HepG2 (cell line): ENCODE measurements at regions not wholly inside any gene's neighbourhood (a gene's known extent, or its start where the extent isn't known, plus 50 kb on each side); places are given as distances from the start of the nearest gene placed in this dataset.

ENCODE experiments used
- ATAC-seq: fragments of 200-7000 bp; cut with Tn5 transposase; 3 replicates; pipeline ENCODE4 v1.9.1; 2020; ENCODE audit warnings: mild to moderate bottlenecking, moderate library complexity
- BruUV-seq: library from RNA; stranded (reverse); fragments of 400-500 nt; replicated peaks from 2 replicates; lab custom pipeline; 2021; lab: Mats Ljungman, UMichigan
- CTCF ChIA-PET: fragments of 300-600 bp; formaldehyde crosslinking; extraction: SDS; loops from one replicate; lab custom pipeline; 2021; ENCODE audit warnings: low total read pairs, inconsistent platforms, low intra/inter-chr PET ratio; lab: Yijun Ruan, JAX
- POLR2A ChIA-PET: fragments of 350-600 bp; sonication (Branson Sonifier 250); formaldehyde crosslinking; loops from one replicate; lab custom pipeline; 2020; ENCODE audit warnings: antibody characterized with exemption, inconsistent platforms; lab: Yijun Ruan, JAX
- DNase-seq: peaks from one replicate; pipeline ENCODE4 v3.0.0-alpha.2; 2015; ENCODE audit warnings: low spot score
- FAIRE-seq: peaks from 3 replicates; lab custom pipeline; 2011; peaks lifted over from hg19 to GRCh38; lab: Jason Lieb, UNC
- H2AFZ ChIP-seq: one replicate; pipeline ENCODE4 v1.6.1; 2011; ENCODE audit warnings: low read length, inconsistent platforms
- H3K27ac ChIP-seq: fragments of 300-600 bp; 3 replicates; pipeline ENCODE4 v1.8.0; 2011; ENCODE audit warnings: mixed run types, mild to moderate bottlenecking, mixed read lengths, low read length, inconsistent platforms; ENCODE audit not compliant: insufficient read depth; ENCODE audit errors: extremely low read length
- H3K27me3 ChIP-seq, 2 experiments: fragments of 200-600 bp in 1 of 2; 2 replicates in 1 of 2; 3 replicates in 1 of 2; pipeline versions ENCODE4 v1.6.0 to v1.8.0; 2011; ENCODE audit warnings: low read length in 2 of 2, mild to moderate bottlenecking in 2 of 2, moderate library complexity in 2 of 2, inconsistent platforms in 1 of 2; ENCODE audit not compliant: insufficient read depth in 2 of 2, control insufficient read depth in 1 of 2
- H3K36me3 ChIP-seq, 2 experiments: fragments of 200-600 bp in 1 of 2; replicated peaks in 1 of 2; 2 replicates in 1 of 2; 3 replicates in 1 of 2; pipeline versions ENCODE4 v1.5.1 to v1.8.0; 2011; ENCODE audit warnings: low read length in 2 of 2, inconsistent platforms in 1 of 2; ENCODE audit not compliant: insufficient read depth in 2 of 2, control insufficient read depth in 1 of 2
- H3K4me1 ChIP-seq: 2 replicates; pipeline ENCODE4 v1.5.1; 2012; ENCODE audit warnings: low read length, inconsistent platforms; ENCODE audit not compliant: insufficient read depth
- H3K4me2 ChIP-seq: 2 replicates; pipeline ENCODE4 v1.6.0; 2011; ENCODE audit warnings: low read depth, low read length, inconsistent platforms
- H3K4me3 ChIP-seq, 3 experiments: fragments of 200-600 bp in 1 of 3; sonication (generic), shearing (Covaris generic) in 1 of 3; replicated peaks in 1 of 3; 2 replicates each; pipeline ENCODE4 v1.5.1; 2011 to 2016; ENCODE audit warnings: low read length in 3 of 3, inconsistent platforms in 2 of 3, low read depth in 2 of 3, mild to moderate bottlenecking in 2 of 3, control low read depth in 1 of 3, mixed read lengths in 1 of 3; ENCODE audit not compliant: insufficient read depth in 1 of 3
- H3K79me2 ChIP-seq: one replicate; pipeline ENCODE4 v1.6.1; 2011; ENCODE audit warnings: low read length, inconsistent platforms; ENCODE audit not compliant: insufficient read depth
- H3K9ac ChIP-seq: 2 replicates; pipeline ENCODE4 v1.6.0; 2011; ENCODE audit warnings: mild to moderate bottlenecking, low read depth, low read length, inconsistent platforms; ENCODE audit not compliant: insufficient read depth
- H3K9me3 ChIP-seq: 2 replicates; pipeline ENCODE4 v1.5.1; 2012; ENCODE audit warnings: mild to moderate bottlenecking, low read length
- H4K20me1 ChIP-seq: 2 replicates; pipeline ENCODE4 v1.6.0; 2011; ENCODE audit warnings: inconsistent platforms, mild to moderate bottlenecking, low read length, moderate library complexity; ENCODE audit not compliant: insufficient read depth
- NFRKB ChIP-seq: fragments of 450-650 bp; IDR thresholded peaks from 2 replicates; pipeline ENCODE4 v1.6.1; 2017
- NKX3-1 ChIP-seq: sonication (generic); formaldehyde crosslinking; IDR thresholded peaks from 2 replicates; pipeline ENCODE4 v1.5.0; 2020; ENCODE audit warnings: missing genetic modification reagents
- SMAD9 ChIP-seq: sonication (generic); formaldehyde crosslinking; IDR thresholded peaks from 2 replicates; pipeline ENCODE4 v1.5.1; 2020; ENCODE audit warnings: mild to moderate bottlenecking, missing genetic modification reagents
- SNAPC4 ChIP-seq: sonication (generic); formaldehyde crosslinking; IDR thresholded peaks from 2 replicates; pipeline ENCODE4 v1.4.0; 2020; ENCODE audit warnings: mild to moderate bottlenecking, missing genetic modification reagents
- UBTF ChIP-seq: sonication (generic); formaldehyde crosslinking; IDR thresholded peaks from 2 replicates; pipeline ENCODE4 v1.4.0; 2020; ENCODE audit warnings: mild to moderate bottlenecking, missing genetic modification reagents
- ZFP90 ChIP-seq: sonication (generic); formaldehyde crosslinking; IDR thresholded peaks from 2 replicates; pipeline ENCODE4 v1.8.0; 2022; ENCODE audit warnings: missing genetic modification reagents, mild to moderate bottlenecking, inconsistent platforms, borderline replicate concordance
- ZGPAT ChIP-seq: IDR thresholded peaks from 2 replicates; pipeline ENCODE4 v1.6.1; 2016; ENCODE audit warnings: mild to moderate bottlenecking
- ZKSCAN8 ChIP-seq: IDR thresholded peaks from 2 replicates; pipeline ENCODE4 v1.6.1; 2016; ENCODE audit warnings: borderline replicate concordance, missing genetic modification reagents, missing compliant biosample characterization
- ZNF251 ChIP-seq: sonication (generic); formaldehyde crosslinking; IDR thresholded peaks from 2 replicates; pipeline ENCODE4 v1.9.0; 2021; ENCODE audit warnings: mild to moderate bottlenecking, missing genetic modification reagents
- ZNF275 ChIP-seq: sonication (generic); formaldehyde crosslinking; IDR thresholded peaks from 2 replicates; pipeline ENCODE4 v1.8.0; 2022; ENCODE audit warnings: missing genetic modification reagents, mild to moderate bottlenecking, inconsistent platforms, borderline replicate concordance
- ZNF691 ChIP-seq: sonication (generic); formaldehyde crosslinking; IDR thresholded peaks from 2 replicates; pipeline ENCODE4 v1.4.0; 2020; ENCODE audit warnings: missing genetic modification reagents, low read depth, mild to moderate bottlenecking, borderline replicate concordance
- ZNF83 ChIP-seq: sonication (generic); formaldehyde crosslinking; IDR thresholded peaks from 2 replicates; pipeline ENCODE4 v1.4.0; 2020; ENCODE audit warnings: missing genetic modification reagents, mild to moderate bottlenecking, borderline replicate concordance
- WGBS: methylation state at CpG from one replicate; pipeline ENCODE4 v1.1.6; 2017; ENCODE audit warnings: low lambda C conversion rate; 5-methylcytosine and 5-hydroxymethylcytosine counted together
- in situ Hi-C: cut with HindIII; loops from 2 replicates; pipeline ENCODE4 v1.10.0; 2017; ENCODE audit warnings: low pct_unique_long_range_greater_than_20kb; ENCODE audit not compliant: extremely low pct_ligation_motif_present
- intact Hi-C: fragments of 100-400 bp; cut with micrococcal nuclease; formaldehyde crosslinking; loops from one replicate; pipeline ENCODE4 v1.10.0; 2022; ENCODE audit not compliant: unreplicated experiment

GRCh38 chr15:24146251-24146650, 459.1 kb upstream of the NDN start:
- ChIA-PET POLR2A (no interaction called here), CTCF (no interaction called here)
- Histone ChIP-seq H3K79me2 (no peaks in the 10 kb centered on the region), H4K20me1 (no peaks in the 10 kb centered on the region), H3K4me3 (no peak overlapping the region), H2AFZ (no peak overlapping the region), H3K36me3 (no peaks in the 10 kb centered on the region), H3K4me1 (no peaks in the 10 kb centered on the region), H3K9ac (no peak overlapping the region), H3K9me3 (peaks cover 67% of the 10 kb centered on the region), H3K4me2 (no peak overlapping the region), H3K27me3 (no peaks in the 10 kb centered on the region), H3K27ac (no peak overlapping the region)
- ATAC-seq = no peak
- WGBS = 4% methylated on average over 2 of the region's 2 CpGs
- DNase-seq = no peak
- no TSS peak for BruUV-seq
- no peak for FAIRE-seq
- intact Hi-C loops = no loop called here
- in situ Hi-C loops = no loop called here
- no peak for TF ChIP-seq UBTF (CRISPR knock-in tag)
- no peak for TF ChIP-seq SMAD9 (CRISPR knock-in tag)
- TF ChIP-seq NFRKB = no peak
- no peak for TF ChIP-seq ZGPAT (CRISPR knock-in tag)
- no peak for TF ChIP-seq ZNF83
- no peak for TF ChIP-seq ZNF275 (CRISPR knock-in tag)
- TF ChIP-seq ZNF251 (CRISPR knock-in tag) = no peak
- TF ChIP-seq ZNF691 (CRISPR knock-in tag) = no peak
- TF ChIP-seq ZKSCAN8 (CRISPR knock-in tag) = no peak
- TF ChIP-seq SNAPC4 (CRISPR knock-in tag) = no peak
- no peak for TF ChIP-seq NKX3-1 (CRISPR knock-in tag)
- TF ChIP-seq ZFP90 (CRISPR knock-in tag) = no peak
